ENCODE measurements at regions not wholly inside any gene's neighbourhood (a gene's known extent, or its start where the extent isn't known, plus 50 kb on each side); places are given as distances from the start of the nearest gene placed in this dataset.

GRCh38 chr4:179225594-179225993, 1783.4 kb upstream of the AGA start:
- Mint-ChIP-seq H3K36me3 (no peaks in the 10 kb centered on the region), H3K27ac (no peak overlapping the region), H3K9me3 (peaks cover 4 to 22% (median 11%) of the 10 kb centered on the region in 7 donors), H3K4me3 (no peak overlapping the region), H3K4me1 (no peaks in the 10 kb centered on the region), H3K27me3 (ENCODE audit: low read depth in 3 of 3) (peaks cover 0 to 2% (median 0%) of the 10 kb centered on the region in 3 donors)
- Histone ChIP-seq H3K27me3 (ENCODE audit: control insufficient read depth in 2 of 2, insufficient read depth in 2 of 2, low read length in 2 of 2) (no peaks in the 10 kb centered on the region), H2AFZ (ENCODE audit: insufficient read depth, low read depth, low read length, poor library complexity, severe bottlenecking) (no peak overlapping the region), H3K4me2 (replicated peaks; ENCODE audit: extremely low read depth, low read length, poor library complexity, severe bottlenecking) (no peak overlapping the region), H4K20me1 (ENCODE audit: insufficient read depth, low read length) (no peaks in the 10 kb centered on the region), H3K9me3 (replicated peaks in 1 of 2; ENCODE audit: control insufficient read depth in 1 of 2, insufficient read depth in 1 of 2, low read length in 2 of 2) (peaks cover 16% of the 10 kb centered on the region in 2 donors), H3K27ac (ENCODE audit: low read depth in 1 of 2, low read length in 2 of 2) (no peak overlapping the region), H3K79me2 (ENCODE audit: insufficient read depth, low read length) (no peaks in the 10 kb centered on the region), H3K4me3 (replicated peaks in 1 of 3; ENCODE audit: low read depth in 2 of 3, low read length in 3 of 3) (no peak overlapping the region), H3K9ac (ENCODE audit: insufficient read depth, low read length, poor library complexity, severe bottlenecking) (no peak overlapping the region), H3K36me3 (replicated peaks in 1 of 2; ENCODE audit: control insufficient read depth in 1 of 2, insufficient read depth in 2 of 2, low read length in 2 of 2) (no peaks in the 10 kb centered on the region), H3K4me1 (ENCODE audit: control insufficient read depth in 1 of 2, insufficient read depth in 2 of 2, low read length in 2 of 2) (no peaks in the 10 kb centered on the region)
- WGBS (ENCODE audit: insufficient coverage), result 74% methylated on average over 4 of the region's 5 CpGs
- no peak for TF ChIP-seq CTCF (IDR thresholded peaks at IDR 0.05)
- intact Hi-C loops (cut with micrococcal nuclease), result no loop called here
- DNase-seq, result no peak

- H3K9ac ChIP-seq (ENCODE audit: insufficient read depth, low read length, poor library complexity, severe bottlenecking), result no peak overlapping the region
- TF ChIP-seq CTCF (IDR thresholded peaks at IDR 0.05), result no peak
- peaks cover 0 to 4% (median 0%) of the 10 kb centered on the region in 7 donors for H3K9me3 Mint-ChIP-seq
- no peak overlapping the region for H2AFZ ChIP-seq (ENCODE audit: insufficient read depth, low read depth, low read length, poor library complexity, severe bottlenecking)
- H3K4me3 ChIP-seq (replicated peaks in 1 of 3; ENCODE audit: low read depth in 2 of 3, low read length in 3 of 3), result no peak overlapping the region
- H3K36me3 Mint-ChIP-seq, result no peaks in the 10 kb centered on the region
- no peak overlapping the region for H3K4me3 Mint-ChIP-seq
- H3K4me1 ChIP-seq (ENCODE audit: control insufficient read depth in 1 of 2, insufficient read depth in 2 of 2, low read length in 2 of 2), result no peaks in the 10 kb centered on the region
- no peaks in the 10 kb centered on the region for H3K36me3 ChIP-seq (replicated peaks in 1 of 2; ENCODE audit: control insufficient read depth in 1 of 2, insufficient read depth in 2 of 2, low read length in 2 of 2)
- H3K9me3 ChIP-seq (replicated peaks in 1 of 2; ENCODE audit: control insufficient read depth in 1 of 2, insufficient read depth in 1 of 2, low read length in 2 of 2), result peaks cover 0 to 3% of the 10 kb centered on the region in 2 donors
- intact Hi-C loops (cut with micrococcal nuclease), result no loop called here
- no peak for DNase-seq
- no CpG with 5 or more reads among the region's 1 CpG for WGBS (ENCODE audit: insufficient coverage)
- no peak overlapping the region for H3K4me2 ChIP-seq (replicated peaks; ENCODE audit: extremely low read depth, low read length, poor library complexity, severe bottlenecking)
- H3K4me1 Mint-ChIP-seq, result no peaks in the 10 kb centered on the region
- no peaks in the 10 kb centered on the region for H3K27me3 ChIP-seq (ENCODE audit: control insufficient read depth in 2 of 2, insufficient read depth in 2 of 2, low read length in 2 of 2)
- no peak overlapping the region for H3K27ac ChIP-seq (ENCODE audit: low read depth in 1 of 2, low read length in 2 of 2)
- no peaks in the 10 kb centered on the region for H3K27me3 Mint-ChIP-seq (ENCODE audit: low read depth in 3 of 3)
- no peaks in the 10 kb centered on the region for H3K79me2 ChIP-seq (ENCODE audit: insufficient read depth, low read length)
- H3K27ac Mint-ChIP-seq, result no peak overlapping the region
- H4K20me1 ChIP-seq (ENCODE audit: insufficient read depth, low read length), result no peaks in the 10 kb centered on the region
These were observed 1806.6 kb upstream of the AGA start for GRCh38 chr4:179248821-179249220.

Data from CD14-positive monocyte (primary cell).